Fibroblast of skin of right quadriceps (primary cell): ENCODE measurements at regions not wholly inside any gene's neighbourhood (a gene's known extent, or its start where the extent isn't known, plus 50 kb on each side); places are given as distances from the start of the nearest gene placed in this dataset.
"Not testable (repeated sequence)": the region's sequence is repeated elsewhere in the genome, so short reads cannot be mapped to it uniquely, and the experiment has no call there.

Experiments used
- DNase-seq: peaks from one replicate; pipeline ENCODE4 v3.0.0-alpha.2; 2013

GRCh38 chr9:41839786-41840185, 289.4 kb downstream of the CNTNAP3B start:
- DNase-seq = not testable (repeated sequence)

GRCh38 chr9:41838953-41839352, 290.3 kb downstream of the CNTNAP3B start:
- not testable (repeated sequence) for DNase-seq

DNA sequence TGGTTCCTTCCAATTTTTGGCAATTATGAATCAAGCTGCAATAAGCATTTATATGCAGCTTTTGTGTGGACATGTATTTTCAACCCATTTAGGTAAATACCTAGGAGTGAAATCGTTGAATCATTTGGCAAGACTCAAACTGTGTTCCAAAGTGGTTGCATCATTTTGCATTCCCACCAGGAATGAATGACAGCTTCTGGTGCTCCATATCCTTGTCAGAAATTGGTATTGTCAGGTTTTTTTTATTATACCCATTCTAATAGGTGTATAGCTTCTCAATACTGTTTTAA, 290.7 kb downstream of the CNTNAP3B start:
- DNase-seq = not testable (repeated sequence)

DNA sequence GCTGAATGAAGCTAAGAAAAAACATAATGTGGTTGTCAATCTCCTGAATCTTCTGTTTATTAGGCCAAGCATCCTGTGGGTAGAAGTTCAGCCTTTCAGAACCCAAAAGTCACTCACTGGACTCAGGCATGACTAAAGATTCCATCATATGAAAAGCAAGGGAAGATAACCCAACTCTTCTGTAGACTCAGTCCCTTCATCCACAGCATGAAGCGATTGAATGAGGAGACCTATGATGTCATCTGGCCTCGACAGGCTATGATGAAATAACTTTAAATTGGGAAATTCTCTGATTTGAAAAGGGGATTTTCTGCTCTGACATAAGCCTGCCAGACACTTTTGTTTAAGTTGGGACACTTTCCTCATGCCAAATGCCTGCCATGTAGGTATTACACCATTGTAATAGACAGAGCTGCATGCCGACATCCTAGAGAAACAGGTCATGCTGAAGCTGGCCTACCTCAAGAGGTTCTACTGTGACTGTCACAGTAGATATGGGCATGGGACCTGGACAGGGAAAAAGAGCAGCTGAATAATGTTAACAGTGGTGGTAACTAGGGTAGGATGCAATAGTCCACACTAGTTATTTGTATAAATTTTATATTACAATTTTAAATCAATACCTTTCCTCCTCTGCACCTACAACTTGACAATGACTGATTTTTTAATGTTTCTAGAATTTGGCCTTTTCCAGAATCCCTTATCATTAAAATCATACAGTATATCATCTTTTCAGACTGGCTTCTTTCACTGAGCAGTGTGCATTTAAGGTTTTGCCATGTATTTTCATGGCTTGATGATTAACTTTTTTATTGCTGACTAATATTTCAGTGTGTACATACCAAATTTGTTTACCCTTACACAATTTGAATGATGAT, 291.3 kb downstream of the CNTNAP3B start:
- DNase-seq = not testable (repeated sequence)

- DNase-seq = not testable (repeated sequence)
Observed at GRCh38 chr9:41833108-41833507, 296.1 kb downstream of the CNTNAP3B start.

GRCh38 chr9:41824723-41825122, 304.5 kb downstream of the CNTNAP3B start:
- not testable (repeated sequence) for DNase-seq

DNA sequence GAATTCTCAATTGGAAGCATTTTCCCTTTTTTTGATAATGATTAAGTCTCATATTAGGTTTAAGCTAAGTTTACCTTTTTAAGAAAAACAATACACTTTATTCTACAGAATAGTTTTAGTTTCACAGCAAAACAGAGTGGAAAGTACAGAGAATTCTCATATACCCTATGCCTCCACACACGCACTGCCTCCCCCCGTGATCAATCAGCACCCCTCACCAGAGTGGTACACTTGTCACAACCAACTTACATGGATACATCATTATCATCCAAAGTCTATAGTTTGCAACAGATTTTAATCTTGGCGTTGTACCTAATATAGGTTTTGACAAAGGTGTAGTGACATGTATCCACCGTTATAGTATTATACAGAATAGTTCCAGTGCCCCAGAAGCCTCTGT, 326.5 kb downstream of the CNTNAP3B start:
- not testable (repeated sequence) for DNase-seq

- not testable (repeated sequence) for DNase-seq
Observed at GRCh38 chr9:41798684-41799083, 330.5 kb downstream of the CNTNAP3B start.

DNA sequence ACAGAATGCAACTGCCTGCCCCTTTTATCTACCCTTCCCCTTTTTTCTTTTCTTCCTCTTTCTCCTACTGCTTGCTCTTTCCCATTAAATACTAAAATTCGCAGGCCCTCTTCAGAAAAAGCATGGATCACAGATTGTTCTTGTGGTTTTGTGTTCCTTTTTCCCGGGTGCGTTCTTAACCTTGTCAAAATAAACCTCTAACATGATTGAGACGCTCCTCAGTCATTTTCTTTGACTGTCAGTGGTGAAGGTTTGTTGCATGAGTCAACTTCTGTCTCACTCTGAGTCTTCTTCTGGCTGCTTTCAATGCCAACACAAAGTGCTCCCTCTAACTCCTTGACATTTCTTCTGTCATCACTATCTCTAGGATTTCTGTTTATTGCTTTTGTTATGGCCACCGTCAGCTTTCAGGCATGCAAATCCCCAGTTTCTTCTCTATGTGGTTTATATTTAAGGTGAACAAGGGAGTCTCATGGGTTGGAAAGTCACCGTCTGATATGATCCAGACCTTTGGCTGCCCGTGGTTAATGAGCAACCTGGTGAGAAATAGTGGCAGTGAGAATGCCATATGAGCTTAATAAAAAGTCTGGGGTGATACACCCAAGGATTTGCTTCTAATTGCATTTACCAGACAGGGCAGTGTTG, 338.4 kb downstream of the CNTNAP3B start:
- peak; percentile 4 for DNase-seq

- DNase-seq = not testable (repeated sequence)
Observed at GRCh38 chr9:41790007-41790406, 339.2 kb downstream of the CNTNAP3B start.

GRCh38 chr9:41789387-41789786, 339.8 kb downstream of the CNTNAP3B start:
- not testable (repeated sequence) for DNase-seq

DNA sequence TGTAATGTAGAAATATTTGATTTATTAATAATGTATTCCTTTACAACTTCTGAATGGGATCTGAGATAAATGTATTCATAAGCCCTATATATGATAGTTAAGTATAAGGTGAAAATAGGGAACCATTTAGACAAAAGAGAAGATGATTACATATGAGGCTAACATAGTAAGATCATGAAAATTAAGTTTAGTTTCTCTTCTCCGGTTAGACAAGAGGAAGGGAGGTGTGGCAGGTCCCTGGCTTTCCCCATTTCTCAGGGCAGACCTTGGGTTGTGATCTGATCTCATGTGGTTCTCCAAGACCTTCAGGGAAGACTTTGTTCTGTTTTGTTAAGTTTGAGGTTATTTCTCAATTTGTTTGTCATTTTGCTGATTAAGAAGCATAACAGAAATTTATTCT, 341.3 kb downstream of the CNTNAP3B start:
- not testable (repeated sequence) for DNase-seq

DNA sequence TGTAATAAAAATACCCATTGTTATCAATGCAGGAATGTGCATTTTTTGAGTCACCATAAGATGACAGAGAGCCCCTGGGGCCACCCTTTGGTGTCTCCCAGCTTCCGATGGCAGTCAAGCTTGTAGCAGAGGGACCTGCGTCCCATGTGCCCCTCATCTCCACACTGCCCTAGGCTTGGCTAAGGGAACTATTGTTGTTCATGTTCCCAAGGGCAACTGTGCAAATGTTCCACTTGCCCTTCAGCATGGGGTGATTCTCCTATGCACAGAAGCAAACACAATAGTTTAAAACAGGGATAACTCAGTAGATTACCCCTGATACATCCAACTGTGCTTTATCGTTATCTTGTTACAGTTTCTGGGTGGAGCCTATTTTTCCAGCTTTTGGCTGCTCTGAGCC, 342.0 kb downstream of the CNTNAP3B start:
- DNase-seq = not testable (repeated sequence)

- DNase-seq = not testable (repeated sequence)
Observed at GRCh38 chr9:41784006-41784405, 345.2 kb downstream of the CNTNAP3B start.

GRCh38 chr9:41783070-41783810, 346.0 kb downstream of the CNTNAP3B start:
- not testable (repeated sequence) for DNase-seq

- DNase-seq = not testable (repeated sequence)
Observed at GRCh38 chr9:41781899-41782298, 347.3 kb downstream of the CNTNAP3B start.

DNA sequence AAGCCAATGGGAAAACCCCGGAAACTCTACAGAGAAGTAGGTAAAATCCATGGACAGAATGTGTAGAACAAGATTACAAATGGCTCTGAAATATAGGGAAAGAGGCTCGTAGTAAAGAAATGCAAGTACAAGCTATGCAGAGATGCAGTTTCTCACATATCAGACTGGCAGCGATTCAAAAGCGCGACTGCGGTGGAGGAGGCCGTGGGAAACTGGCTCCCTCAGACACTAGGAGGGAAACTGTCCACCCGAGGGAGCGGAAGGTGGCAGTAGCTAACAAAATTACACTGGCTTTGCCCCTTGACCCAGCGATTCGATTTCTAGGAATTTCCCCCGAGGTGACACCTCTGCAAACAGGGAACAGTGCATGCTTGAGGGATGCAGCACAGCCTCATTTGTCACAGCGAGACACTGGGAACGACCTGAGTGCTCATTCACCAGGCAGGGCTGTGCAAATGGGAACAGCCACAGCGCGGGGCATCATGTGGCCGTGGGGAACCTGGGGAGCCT, 349.3 kb downstream of the CNTNAP3B start:
- not testable (repeated sequence) for DNase-seq

GRCh38 chr9:41779192-41779591, 350.0 kb downstream of the CNTNAP3B start:
- DNase-seq = not testable (repeated sequence)

- not testable (repeated sequence) for DNase-seq
Observed at GRCh38 chr9:41778535-41779071, 350.6 kb downstream of the CNTNAP3B start.

GRCh38 chr9:41777536-41777935, 351.7 kb downstream of the CNTNAP3B start:
- not testable (repeated sequence) for DNase-seq

DNA sequence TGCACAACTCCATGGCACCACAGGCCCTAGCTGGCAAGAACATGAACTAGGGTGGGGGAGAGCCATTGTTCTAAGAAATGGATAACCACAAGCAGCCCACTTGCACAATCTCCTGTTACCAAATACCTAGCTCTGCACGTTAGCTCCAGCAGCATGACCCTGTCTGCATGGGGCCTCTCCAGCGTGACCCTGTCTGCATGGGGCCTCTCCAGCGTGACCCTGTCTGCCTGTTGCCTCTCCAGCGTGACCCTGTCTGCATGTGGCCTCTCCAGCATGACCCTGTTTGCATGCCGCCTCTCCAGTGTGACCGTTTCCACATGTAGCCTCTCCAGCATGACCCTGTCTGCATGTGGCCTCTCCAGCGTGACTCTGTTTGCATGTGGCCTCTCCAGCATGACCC, 356.7 kb downstream of the CNTNAP3B start:
- not testable (repeated sequence) for DNase-seq

GRCh38 chr9:41771693-41772092, 357.5 kb downstream of the CNTNAP3B start:
- not testable (repeated sequence) for DNase-seq

- DNase-seq = not testable (repeated sequence)
Observed at GRCh38 chr9:41754822-41755221, 374.4 kb downstream of the CNTNAP3B start.
